Breast epithelium (tissue), 3 donors: ENCODE measurements at regions not wholly inside any gene's neighbourhood (a gene's known extent, or its start where the extent isn't known, plus 50 kb on each side); places are given as distances from the start of the nearest gene placed in this dataset.

Experiments used
- POLR2A ChIP-seq: fragments of 450-650 bp; IDR thresholded peaks from one replicate; pipeline ENCODE4 v1.6.1; 2016; ENCODE audit warnings: antibody characterized with exemption, mild to moderate bottlenecking, moderate library complexity
- POLR2AphosphoS5 ChIP-seq, 3 donors: sonication (generic); formaldehyde crosslinking; IDR thresholded peaks; one replicate each; pipeline ENCODE4 v1.6.1; 2017; ENCODE audit warnings: antibody characterized with exemption in 3 of 3
- TF ChIP-seq, protein P1 (sequence below), 3 donors: fragments of 450-650 bp; IDR thresholded peaks; one replicate each; pipeline ENCODE4 v1.5.1; 2016 to 2017; ENCODE audit warnings: antibody characterized with exemption in 3 of 3, mild to moderate bottlenecking in 3 of 3, moderate library complexity in 3 of 3

DNA sequence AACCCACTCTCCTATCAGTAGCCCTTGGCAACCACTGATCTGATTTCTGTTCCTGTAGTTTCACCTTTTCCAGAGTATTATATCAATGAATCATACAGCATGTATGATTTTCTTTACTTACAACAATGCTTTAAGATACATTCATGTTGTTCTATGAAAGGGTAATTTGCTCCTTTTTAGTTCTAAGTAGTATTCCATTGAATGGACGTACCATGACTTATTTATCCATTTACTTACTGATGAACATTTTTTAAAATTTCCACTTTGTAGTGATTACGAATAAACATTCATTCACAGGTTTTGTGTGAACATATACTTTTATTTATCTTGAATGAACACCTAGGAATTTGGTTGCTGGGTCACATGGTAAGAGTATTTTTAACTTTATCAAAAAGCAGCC, 620.8 kb downstream of the HTR1A start:
- TF ChIP-seq, protein P1, sequence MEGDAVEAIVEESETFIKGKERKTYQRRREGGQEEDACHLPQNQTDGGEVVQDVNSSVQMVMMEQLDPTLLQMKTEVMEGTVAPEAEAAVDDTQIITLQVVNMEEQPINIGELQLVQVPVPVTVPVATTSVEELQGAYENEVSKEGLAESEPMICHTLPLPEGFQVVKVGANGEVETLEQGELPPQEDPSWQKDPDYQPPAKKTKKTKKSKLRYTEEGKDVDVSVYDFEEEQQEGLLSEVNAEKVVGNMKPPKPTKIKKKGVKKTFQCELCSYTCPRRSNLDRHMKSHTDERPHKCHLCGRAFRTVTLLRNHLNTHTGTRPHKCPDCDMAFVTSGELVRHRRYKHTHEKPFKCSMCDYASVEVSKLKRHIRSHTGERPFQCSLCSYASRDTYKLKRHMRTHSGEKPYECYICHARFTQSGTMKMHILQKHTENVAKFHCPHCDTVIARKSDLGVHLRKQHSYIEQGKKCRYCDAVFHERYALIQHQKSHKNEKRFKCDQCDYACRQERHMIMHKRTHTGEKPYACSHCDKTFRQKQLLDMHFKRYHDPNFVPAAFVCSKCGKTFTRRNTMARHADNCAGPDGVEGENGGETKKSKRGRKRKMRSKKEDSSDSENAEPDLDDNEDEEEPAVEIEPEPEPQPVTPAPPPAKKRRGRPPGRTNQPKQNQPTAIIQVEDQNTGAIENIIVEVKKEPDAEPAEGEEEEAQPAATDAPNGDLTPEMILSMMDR (IDR thresholded peaks at IDR 0.05): no peak
- TF ChIP-seq POLR2AphosphoS5 (IDR thresholded peaks at IDR 0.05): no peak
- TF ChIP-seq POLR2A: no peak
